ENCODE measurements at regions not wholly inside any gene's neighbourhood (a gene's known extent, or its start where the extent isn't known, plus 50 kb on each side); places are given as distances from the start of the nearest gene placed in this dataset.

- Histone ChIP-seq H3K27me3 (no peaks in the 10 kb centered on the region), H3K36me3 (no peaks in the 10 kb centered on the region), H3K9me3 (no peaks in the 10 kb centered on the region), H3K27ac (no peak overlapping the region), H3K4me3 (no peak overlapping the region), H3K4me1 (no peaks in the 10 kb centered on the region)
- TF ChIP-seq CTCF (IDR thresholded peaks at IDR 0.05) (no peak), POLR2AphosphoS5 (IDR thresholded peaks at IDR 0.05) (no peak), POLR2A (IDR thresholded peaks at IDR 0.05) (no peak), EP300 (IDR thresholded peaks at IDR 0.05) (no peak)
- no peak for DNase-seq (ENCODE audit: low spot score in 2 of 2)
- 68% methylated on average over 3 of the region's 3 CpGs for WGBS
These were observed 58.3 kb upstream of the FMN2 start for GRCh38 chr1:240033406-240033805.

- no peaks in the 10 kb centered on the region for H3K27me3 ChIP-seq
- H3K4me3 ChIP-seq: no peak overlapping the region
- no peaks in the 10 kb centered on the region for H3K9me3 ChIP-seq
- no peaks in the 10 kb centered on the region for H3K4me1 ChIP-seq
- TF ChIP-seq CTCF (IDR thresholded peaks at IDR 0.05): no peak
- no peak for TF ChIP-seq POLR2AphosphoS5 (IDR thresholded peaks at IDR 0.05)
- TF ChIP-seq EP300 (IDR thresholded peaks at IDR 0.05): no peak
- no peak overlapping the region for H3K27ac ChIP-seq
- no peaks in the 10 kb centered on the region for H3K36me3 ChIP-seq
- no peak for DNase-seq (ENCODE audit: low spot score in 2 of 2)
- WGBS: 97% methylated on average over 1 of the region's 1 CpG
These were observed 55.2 kb upstream of the FMN2 start for GRCh38 chr1:240036526-240036925.

Data from suprapubic skin (tissue), 4 donors.